WTC11 (cell line): ENCODE measurements at regions not wholly inside any gene's neighbourhood (a gene's known extent, or its start where the extent isn't known, plus 50 kb on each side); places are given as distances from the start of the nearest gene placed in this dataset.

ENCODE experiments used
- ATAC-seq: fragments of 200-7000 bp; cut with Tn5 transposase; 2 replicates; pipeline ENCODE4 v1.10.0; 2021; ENCODE audit warnings: mild to moderate bottlenecking, moderate library complexity
- CTCF ChIA-PET: fragments of 300-600 bp; sonication (Branson Sonifier 250); formaldehyde crosslinking; loops from one replicate; lab custom pipeline; 2021; ENCODE audit warnings: antibody characterized with exemption; lab: Charles Lee
- POLR2A ChIA-PET: fragments of 350-600 bp; sonication (Branson Sonifier 250); formaldehyde crosslinking; loops from one replicate; lab custom pipeline; 2021; ENCODE audit warnings: antibody characterized with exemption; lab: Charles Lee
- DNase-seq: peaks from one replicate; pipeline ENCODE4 v3.0.0; 2021; ENCODE audit warnings: low spot score
- H3K27ac Mint-ChIP-seq: 2 replicates; pipeline ENCODE4 v1.8.0; 2021; ENCODE audit warnings: mixed read lengths
- H3K27me3 Mint-ChIP-seq: 2 replicates; pipeline ENCODE4 v1.8.0; 2021; ENCODE audit warnings: low read depth, mild to moderate bottlenecking, moderate library complexity, mixed read lengths
- H3K36me3 Mint-ChIP-seq: 2 replicates; pipeline ENCODE4 v1.8.0; 2021; ENCODE audit warnings: mixed read lengths
- H3K4me1 Mint-ChIP-seq: 2 replicates; pipeline ENCODE4 v1.8.0; 2022; ENCODE audit warnings: mixed read lengths
- H3K4me3 Mint-ChIP-seq: 2 replicates; pipeline ENCODE4 v1.8.0; 2021; ENCODE audit warnings: mild to moderate bottlenecking, moderate library complexity, mixed read lengths
- H3K9me3 Mint-ChIP-seq: 2 replicates; pipeline ENCODE4 v1.8.0; 2021; ENCODE audit warnings: mixed read lengths
- FOXJ3 ChIP-seq: sonication (generic); formaldehyde crosslinking; IDR thresholded peaks from 2 replicates; pipeline ENCODE4 v1.9.0; 2021; ENCODE audit warnings: missing genetic modification reagents, mild to moderate bottlenecking, borderline replicate concordance
- GRHL2 ChIP-seq: fragments of 250-450 bp; sonication (Bioruptor Pico); IDR thresholded peaks from 2 replicates; pipeline ENCODE4 v1.8.0; 2022; ENCODE audit warnings: mild to moderate bottlenecking, moderate library complexity; ENCODE audit not compliant: insufficient replicate concordance, severe bottlenecking
- IRF2 ChIP-seq: sonication (generic); formaldehyde crosslinking; IDR thresholded peaks from 2 replicates; pipeline ENCODE4 v1.8.0; 2022; ENCODE audit warnings: low read depth, missing genetic modification reagents, borderline replicate concordance
- MYBL2 ChIP-seq: sonication (generic); formaldehyde crosslinking; IDR thresholded peaks from 2 replicates; pipeline ENCODE4 v1.8.1; 2023; ENCODE audit warnings: mild to moderate bottlenecking, moderate library complexity, missing genetic modification reagents
- RELA ChIP-seq: sonication (generic); formaldehyde crosslinking; IDR thresholded peaks from 2 replicates; pipeline ENCODE4 v1.8.1; 2022; ENCODE audit warnings: missing genetic modification reagents, mild to moderate bottlenecking, borderline replicate concordance
- ZBTB21 ChIP-seq: sonication (generic); formaldehyde crosslinking; IDR thresholded peaks from 2 replicates; pipeline ENCODE4 v1.8.1; 2023; ENCODE audit warnings: mild to moderate bottlenecking, missing genetic modification reagents, borderline replicate concordance
- ZNF219 ChIP-seq: sonication (generic); formaldehyde crosslinking; IDR thresholded peaks from 2 replicates; pipeline ENCODE4 v1.8.0; 2023; ENCODE audit warnings: missing genetic modification reagents, mild to moderate bottlenecking, borderline replicate concordance
- ZNF263 ChIP-seq: sonication (generic); formaldehyde crosslinking; IDR thresholded peaks from 2 replicates; pipeline ENCODE4 v1.8.1; 2022; ENCODE audit warnings: low read depth, mild to moderate bottlenecking, moderate library complexity, missing genetic modification reagents
- ZNF281 ChIP-seq: sonication (generic); formaldehyde crosslinking; IDR thresholded peaks from 2 replicates; pipeline ENCODE4 v1.8.0; 2023; ENCODE audit warnings: mild to moderate bottlenecking, missing genetic modification reagents
- ZNF396 ChIP-seq: fragments of 250-450 bp; sonication (Bioruptor Pico); IDR thresholded peaks from 2 replicates; pipeline ENCODE4 v1.8.0; 2021; ENCODE audit warnings: mild to moderate bottlenecking, moderate library complexity, borderline replicate concordance
- ZNF416 ChIP-seq: fragments of 250-450 bp; sonication (Bioruptor Pico); IDR thresholded peaks from 2 replicates; pipeline ENCODE4 v1.9.0; 2021; ENCODE audit warnings: mild to moderate bottlenecking, inconsistent platforms
- ZNF423 ChIP-seq: fragments of 250-450 bp; sonication (Bioruptor Pico); IDR thresholded peaks from 2 replicates; pipeline ENCODE4 v2.1.2; 2022; ENCODE audit warnings: mild to moderate bottlenecking, moderate library complexity
- ZNF671 ChIP-seq: fragments of 250-450 bp; sonication (Bioruptor Pico); IDR thresholded peaks from 2 replicates; pipeline ENCODE4 v1.8.0; 2021; ENCODE audit warnings: mild to moderate bottlenecking
- ZSCAN18 ChIP-seq: fragments of 250-450 bp; sonication (Bioruptor Pico); IDR thresholded peaks from 2 replicates; pipeline ENCODE4 v2.1.2; 2022; ENCODE audit warnings: mild to moderate bottlenecking, moderate library complexity
- TF ChIP-seq, protein P1 (sequence below): sonication (generic); formaldehyde crosslinking; IDR thresholded peaks from 2 replicates; pipeline ENCODE4 v1.8.1; 2023; ENCODE audit warnings: mild to moderate bottlenecking, moderate library complexity, missing genetic modification reagents
- TF ChIP-seq, protein P2 (sequence below): sonication (generic); formaldehyde crosslinking; IDR thresholded peaks from 2 replicates; pipeline ENCODE4 v1.8.0; 2022; ENCODE audit warnings: mild to moderate bottlenecking, missing genetic modification reagents
- TF ChIP-seq, protein P3 (sequence below): fragments of 250-450 bp; sonication (Bioruptor Pico); conservative IDR thresholded peaks from 2 replicates; pipeline ENCODE4 v1.9.0; 2021; ENCODE audit warnings: mild to moderate bottlenecking
- TF ChIP-seq, protein P4 (sequence below): sonication (generic); formaldehyde crosslinking; IDR thresholded peaks from 2 replicates; pipeline ENCODE4 v1.8.1; 2023; ENCODE audit warnings: mild to moderate bottlenecking, missing genetic modification reagents
- TF ChIP-seq, protein P5 (sequence below): sonication (generic); formaldehyde crosslinking; IDR thresholded peaks from 2 replicates; pipeline ENCODE4 v1.8.0; 2022; ENCODE audit warnings: mild to moderate bottlenecking, missing genetic modification reagents

DNA sequence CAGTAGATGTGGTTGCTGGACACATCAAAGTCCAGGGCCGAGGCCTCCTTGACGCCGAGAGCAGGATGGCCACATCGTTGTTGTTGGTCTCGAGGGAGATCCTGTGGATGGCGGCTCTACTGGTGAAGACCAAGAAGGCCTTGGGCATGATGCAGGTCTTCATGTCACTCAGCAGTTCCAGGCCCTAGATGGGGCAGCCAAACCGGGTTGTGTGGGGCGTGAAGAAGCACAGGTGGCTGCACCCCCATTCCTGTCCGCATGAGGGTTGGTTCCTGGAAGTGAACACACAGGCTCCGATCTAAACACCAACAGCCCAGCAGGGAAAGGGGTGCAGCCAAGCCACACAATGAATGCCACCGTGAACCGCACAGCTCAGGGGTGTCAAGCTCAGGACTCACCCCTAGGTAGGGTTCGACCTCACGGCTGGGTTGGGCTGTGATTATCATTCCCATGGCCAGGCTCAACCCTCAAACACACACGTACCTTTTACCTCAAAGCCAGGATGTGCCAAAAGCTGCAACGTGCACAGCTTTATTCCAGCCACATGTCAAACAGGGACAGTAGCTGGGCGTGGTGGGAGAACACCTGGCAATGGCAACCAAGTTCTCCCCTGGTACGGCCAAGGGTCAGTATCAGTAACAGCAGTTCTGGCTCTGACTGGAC is 132.3 kb downstream of the CRYBB2 start (continued):
- TF ChIP-seq ZNF396 (CRISPR knock-in tag), result no peak
- TF ChIP-seq ZNF423 (CRISPR knock-in tag), result no peak
- no peak for TF ChIP-seq GRHL2 (CRISPR knock-in tag)
- TF ChIP-seq, protein P1, sequence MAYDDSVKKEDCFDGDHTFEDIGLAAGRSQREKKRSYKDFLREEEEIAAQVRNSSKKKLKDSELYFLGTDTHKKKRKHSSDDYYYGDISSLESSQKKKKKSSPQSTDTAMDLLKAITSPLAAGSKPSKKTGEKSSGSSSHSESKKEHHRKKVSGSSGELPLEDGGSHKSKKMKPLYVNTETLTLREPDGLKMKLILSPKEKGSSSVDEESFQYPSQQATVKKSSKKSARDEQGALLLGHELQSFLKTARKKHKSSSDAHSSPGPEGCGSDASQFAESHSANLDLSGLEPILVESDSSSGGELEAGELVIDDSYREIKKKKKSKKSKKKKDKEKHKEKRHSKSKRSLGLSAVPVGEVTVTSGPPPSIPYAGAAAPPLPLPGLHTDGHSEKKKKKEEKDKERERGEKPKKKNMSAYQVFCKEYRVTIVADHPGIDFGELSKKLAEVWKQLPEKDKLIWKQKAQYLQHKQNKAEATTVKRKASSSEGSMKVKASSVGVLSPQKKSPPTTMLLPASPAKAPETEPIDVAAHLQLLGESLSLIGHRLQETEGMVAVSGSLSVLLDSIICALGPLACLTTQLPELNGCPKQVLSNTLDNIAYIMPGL (CRISPR knock-in tag), result no peak
- no peak for TF ChIP-seq ZSCAN18 (CRISPR knock-in tag)
- TF ChIP-seq ZNF671 (CRISPR knock-in tag), result no peak
- TF ChIP-seq ZNF219 (CRISPR knock-in tag), result no peak
- TF ChIP-seq, protein P2, sequence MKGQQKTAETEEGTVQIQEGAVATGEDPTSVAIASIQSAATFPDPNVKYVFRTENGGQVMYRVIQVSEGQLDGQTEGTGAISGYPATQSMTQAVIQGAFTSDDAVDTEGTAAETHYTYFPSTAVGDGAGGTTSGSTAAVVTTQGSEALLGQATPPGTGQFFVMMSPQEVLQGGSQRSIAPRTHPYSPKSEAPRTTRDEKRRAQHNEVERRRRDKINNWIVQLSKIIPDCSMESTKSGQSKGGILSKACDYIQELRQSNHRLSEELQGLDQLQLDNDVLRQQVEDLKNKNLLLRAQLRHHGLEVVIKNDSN (CRISPR knock-in tag), result no peak
- no peak for TF ChIP-seq ZNF281
- no peak for TF ChIP-seq RELA
- TF ChIP-seq, protein P3, sequence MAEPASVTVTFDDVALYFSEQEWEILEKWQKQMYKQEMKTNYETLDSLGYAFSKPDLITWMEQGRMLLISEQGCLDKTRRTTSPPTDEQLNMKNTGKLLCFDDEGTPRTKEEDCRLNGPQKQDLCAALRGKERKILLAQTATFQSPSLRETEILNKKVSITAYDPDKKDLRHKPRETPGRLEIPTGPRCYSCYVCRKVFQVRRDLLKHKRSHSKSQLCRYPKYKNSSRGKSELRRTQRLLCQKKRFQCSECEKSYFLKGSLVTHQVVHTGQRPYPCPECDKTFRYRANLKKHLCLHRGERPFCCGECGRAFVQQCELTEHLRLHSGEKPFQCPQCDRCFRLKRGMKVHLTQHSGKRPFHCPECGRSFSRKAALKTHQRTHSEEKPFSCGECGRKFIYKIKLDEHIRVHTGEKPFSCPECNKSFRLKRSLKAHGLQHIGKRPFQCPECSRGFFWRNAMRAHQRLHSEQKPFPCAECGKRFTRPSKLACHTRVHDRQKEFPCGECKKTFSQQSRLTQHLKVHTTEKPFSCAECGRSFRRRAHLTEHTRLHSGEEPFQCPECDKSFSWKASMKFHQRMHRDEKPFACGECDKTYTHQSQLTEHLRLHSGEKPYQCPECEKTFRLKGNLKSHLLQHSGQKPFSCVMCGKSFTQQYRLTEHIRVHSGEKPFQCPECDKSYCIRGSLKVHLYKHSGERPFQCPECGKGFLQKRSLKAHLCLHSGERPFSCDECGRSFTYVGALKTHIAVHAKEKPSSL, result no peak
- no peak for TF ChIP-seq ZNF416 (CRISPR knock-in tag)
- TF ChIP-seq, all 79 proteins: peak for 0

GRCh38 chr22:25352294-25352680 is 132.8 kb downstream of the CRYBB2 start:
- Mint-ChIP-seq H3K9me3 (0 out of 2 replicates have a peak, but pooled peaks cover 7% of the 10 kb centered on the region), H3K4me1 (no peaks in the 10 kb centered on the region)
- CTCF ChIA-PET, result no interaction called here
- no peak for TF ChIP-seq ZBTB21 (CRISPR knock-in tag)
- TF ChIP-seq, protein P4, sequence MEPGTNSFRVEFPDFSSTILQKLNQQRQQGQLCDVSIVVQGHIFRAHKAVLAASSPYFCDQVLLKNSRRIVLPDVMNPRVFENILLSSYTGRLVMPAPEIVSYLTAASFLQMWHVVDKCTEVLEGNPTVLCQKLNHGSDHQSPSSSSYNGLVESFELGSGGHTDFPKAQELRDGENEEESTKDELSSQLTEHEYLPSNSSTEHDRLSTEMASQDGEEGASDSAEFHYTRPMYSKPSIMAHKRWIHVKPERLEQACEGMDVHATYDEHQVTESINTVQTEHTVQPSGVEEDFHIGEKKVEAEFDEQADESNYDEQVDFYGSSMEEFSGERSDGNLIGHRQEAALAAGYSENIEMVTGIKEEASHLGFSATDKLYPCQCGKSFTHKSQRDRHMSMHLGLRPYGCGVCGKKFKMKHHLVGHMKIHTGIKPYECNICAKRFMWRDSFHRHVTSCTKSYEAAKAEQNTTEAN, result no peak
- TF ChIP-seq, protein P3, result no peak
- TF ChIP-seq IRF2 (CRISPR knock-in tag), result no peak
- TF ChIP-seq FOXJ3 (CRISPR knock-in tag), result no peak
- TF ChIP-seq ZNF263 (CRISPR knock-in tag), result no peak
- TF ChIP-seq ZSCAN18 (CRISPR knock-in tag), result no peak
- TF ChIP-seq MYBL2 (CRISPR knock-in tag), result no peak
- TF ChIP-seq, protein P5, sequence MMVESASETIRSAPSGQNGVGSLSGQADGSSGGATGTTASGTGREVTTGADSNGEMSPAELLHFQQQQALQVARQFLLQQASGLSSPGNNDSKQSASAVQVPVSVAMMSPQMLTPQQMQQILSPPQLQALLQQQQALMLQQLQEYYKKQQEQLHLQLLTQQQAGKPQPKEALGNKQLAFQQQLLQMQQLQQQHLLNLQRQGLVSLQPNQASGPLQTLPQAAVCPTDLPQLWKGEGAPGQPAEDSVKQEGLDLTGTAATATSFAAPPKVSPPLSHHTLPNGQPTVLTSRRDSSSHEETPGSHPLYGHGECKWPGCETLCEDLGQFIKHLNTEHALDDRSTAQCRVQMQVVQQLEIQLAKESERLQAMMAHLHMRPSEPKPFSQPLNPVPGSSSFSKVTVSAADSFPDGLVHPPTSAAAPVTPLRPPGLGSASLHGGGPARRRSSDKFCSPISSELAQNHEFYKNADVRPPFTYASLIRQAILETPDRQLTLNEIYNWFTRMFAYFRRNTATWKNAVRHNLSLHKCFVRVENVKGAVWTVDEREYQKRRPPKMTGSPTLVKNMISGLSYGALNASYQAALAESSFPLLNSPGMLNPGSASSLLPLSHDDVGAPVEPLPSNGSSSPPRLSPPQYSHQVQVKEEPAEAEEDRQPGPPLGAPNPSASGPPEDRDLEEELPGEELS (CRISPR knock-in tag), result no peak

More at GRCh38 chr22:25352294-25352680, 132.8 kb downstream of the CRYBB2 start:
- H3K27ac Mint-ChIP-seq, result no peak overlapping the region
- POLR2A ChIA-PET, result no interaction called here
- DNase-seq (no peak), ATAC-seq (no peak)
- H3K4me3 Mint-ChIP-seq, result no peak overlapping the region
- H3K36me3 Mint-ChIP-seq, result peaks cover 16% of the 10 kb centered on the region
- H3K27me3 Mint-ChIP-seq, result no peaks in the 10 kb centered on the region
